ENCODE measurements at regions not wholly inside any gene's neighbourhood (a gene's known extent, or its start where the extent isn't known, plus 50 kb on each side); places are given as distances from the start of the nearest gene placed in this dataset.

DNA sequence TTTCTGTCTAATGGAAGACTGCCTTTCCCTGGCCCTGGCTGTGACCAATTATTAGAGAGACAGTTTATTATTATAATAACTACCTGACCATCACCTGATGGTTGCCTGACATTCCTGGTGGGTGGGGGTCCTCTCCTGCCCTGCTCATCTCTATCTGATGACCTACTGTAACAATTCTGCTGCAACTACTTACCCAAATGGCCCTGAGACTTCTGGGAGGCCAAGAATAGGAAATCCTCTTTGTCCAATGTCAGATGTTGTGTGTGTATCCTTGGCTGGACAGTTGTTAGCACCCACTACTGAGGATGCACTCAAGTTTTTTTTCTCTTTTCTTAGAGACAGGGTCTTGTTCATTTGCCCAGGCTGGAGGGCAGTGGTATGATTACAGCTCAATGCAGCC, 110.3 kb downstream of the DDX1 start:
- DNase-seq (ENCODE audit: low spot score) = no peak

DNA sequence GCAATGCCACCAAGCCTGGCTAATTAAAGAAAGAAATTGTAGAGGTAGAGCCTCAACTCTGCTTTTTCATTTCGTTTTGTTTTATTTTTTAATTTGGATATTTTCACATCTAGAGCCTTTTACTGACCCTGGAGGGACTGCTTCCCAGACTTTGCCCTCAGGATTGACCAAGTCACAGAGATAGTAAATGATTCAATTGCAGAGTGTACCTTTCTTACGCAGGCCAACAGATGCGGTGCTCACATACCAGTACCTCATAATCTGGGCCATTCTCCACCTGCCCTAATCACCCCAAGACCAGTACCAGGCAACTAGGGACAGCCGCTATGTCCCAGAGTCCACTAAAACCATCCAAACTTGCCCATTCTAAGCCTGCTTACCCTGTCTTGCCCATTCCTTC, 110.8 kb downstream of the DDX1 start:
- DNase-seq (ENCODE audit: low spot score) = no peak

- DNase-seq (ENCODE audit: low spot score) = no peak
Observed at GRCh38 chr2:15703365-15703869, 111.7 kb downstream of the DDX1 start.

DNA sequence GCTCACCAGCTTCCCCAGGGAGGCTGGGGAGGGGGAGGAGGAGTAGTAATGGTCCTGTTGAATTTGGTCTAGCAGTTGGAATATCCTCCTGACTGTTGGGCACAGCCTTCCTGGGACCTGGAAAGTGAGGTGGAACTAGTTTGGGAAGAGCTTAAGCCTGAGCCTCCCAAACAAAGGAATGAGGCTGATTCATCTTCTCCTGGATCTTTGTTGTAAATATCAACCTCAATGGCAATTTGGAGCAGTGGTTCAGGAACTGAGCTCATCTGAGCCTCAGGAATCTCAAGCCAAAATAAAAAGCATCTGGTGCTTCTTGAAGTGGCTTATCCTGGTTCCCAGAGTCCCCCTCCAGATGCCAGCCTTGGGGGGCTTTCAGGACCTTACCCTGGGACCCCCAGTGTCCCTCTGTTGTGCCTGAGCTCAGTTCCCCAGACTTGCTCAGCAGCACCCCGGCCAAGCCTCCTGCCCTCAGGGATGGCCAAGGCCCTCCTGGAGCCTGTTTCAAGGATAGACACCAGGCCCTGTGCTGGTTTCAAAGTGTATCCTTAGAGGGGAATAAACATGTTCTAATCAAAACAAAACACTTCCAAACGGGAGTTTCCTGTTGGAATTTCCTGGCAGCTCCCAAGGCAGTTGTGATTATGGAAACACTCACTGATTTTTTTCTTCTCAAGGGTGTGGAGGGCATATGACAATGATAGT, 112.6 kb downstream of the DDX1 start:
- no peak for DNase-seq (ENCODE audit: low spot score)

DNA sequence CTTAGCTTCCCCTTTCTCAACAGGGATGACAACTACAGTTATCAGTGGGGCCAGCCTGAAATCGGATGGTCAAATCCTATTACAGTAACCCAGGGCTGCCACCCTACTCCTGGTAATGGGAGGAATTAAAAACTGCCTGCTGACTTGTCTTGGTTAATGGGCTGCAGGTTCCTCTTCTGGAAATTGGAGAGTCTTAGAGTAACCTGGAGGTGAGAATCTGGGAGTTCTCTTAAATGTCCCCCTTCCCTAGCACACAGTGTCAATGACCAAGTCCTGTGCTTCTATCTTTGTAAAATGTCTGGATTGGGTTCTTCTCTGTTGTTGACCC, 113.1 kb downstream of the DDX1 start:
- no peak for DNase-seq (ENCODE audit: low spot score)

DNA sequence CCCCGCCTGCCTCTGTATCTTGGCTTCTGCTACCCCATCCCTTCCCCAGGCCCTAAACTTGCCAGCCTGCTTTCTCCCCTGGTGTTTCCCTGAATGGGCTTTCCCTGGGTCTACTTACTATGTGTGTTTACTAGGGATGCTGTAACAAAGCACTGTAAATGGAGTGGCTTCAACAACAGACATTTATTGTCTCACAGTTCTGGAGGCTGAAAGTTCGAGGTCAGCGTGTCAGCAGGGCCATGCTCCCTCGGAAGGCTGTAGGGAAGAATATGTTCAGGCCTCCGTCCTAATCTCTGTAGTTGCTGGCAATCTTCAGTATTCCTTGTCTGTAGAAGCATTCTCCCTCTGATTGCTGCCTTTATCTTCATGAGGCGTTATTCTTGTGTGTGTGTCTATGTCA, 113.6 kb downstream of the DDX1 start:
- no peak for DNase-seq (ENCODE audit: low spot score)

DNA sequence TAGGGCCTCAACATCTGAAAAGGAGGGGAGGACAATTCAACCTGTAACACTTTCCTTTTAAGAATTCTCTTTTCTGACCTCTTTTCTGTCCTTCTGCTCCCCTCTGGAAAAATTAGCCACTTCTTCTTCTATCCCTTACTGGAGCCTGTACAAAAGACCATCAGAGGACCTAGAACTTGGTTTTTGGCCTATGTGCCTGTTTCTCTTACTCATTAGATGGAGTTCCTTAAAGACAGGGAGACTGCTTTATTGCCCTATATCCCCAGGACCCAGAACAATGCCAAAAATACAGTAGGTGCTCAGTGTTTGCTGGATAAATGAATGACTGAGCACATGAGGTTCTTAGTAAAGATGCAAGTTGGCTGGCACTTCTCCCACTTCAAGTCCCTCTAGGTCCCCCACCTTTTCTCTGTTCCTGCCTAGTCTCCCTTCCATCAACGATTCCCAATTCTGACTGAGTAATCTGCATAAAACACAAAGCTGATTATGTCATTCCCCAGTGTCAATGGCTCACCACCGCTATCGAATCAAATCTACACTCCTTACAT, 114.2 kb downstream of the DDX1 start:
- DNase-seq (ENCODE audit: low spot score) = no peak

- DNase-seq (ENCODE audit: low spot score) = no peak
Observed at GRCh38 chr2:15706424-15706823, 114.8 kb downstream of the DDX1 start.

- DNase-seq (ENCODE audit: low spot score) = no peak
Observed at GRCh38 chr2:15706986-15707632, 115.4 kb downstream of the DDX1 start.

DNA sequence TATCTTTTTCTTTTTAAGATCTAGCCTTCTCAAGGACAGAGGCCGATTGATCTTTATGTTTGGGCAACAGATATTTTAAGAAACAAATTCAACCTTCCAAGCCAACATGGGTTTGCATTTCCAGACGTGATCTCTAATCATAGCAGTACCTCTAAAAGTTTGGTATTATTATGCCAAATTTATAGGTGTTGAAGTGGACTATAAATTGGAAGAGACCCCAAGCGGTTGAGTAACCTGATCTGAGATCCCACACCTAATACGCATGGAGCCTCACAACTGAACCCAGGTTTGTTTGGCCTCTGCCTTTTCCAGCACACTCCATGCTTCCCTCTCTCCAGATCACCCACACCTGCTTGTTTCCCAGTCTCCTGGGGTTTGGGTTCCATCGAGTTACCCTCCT, 116.5 kb downstream of the DDX1 start:
- DNase-seq (ENCODE audit: low spot score) = no peak

GRCh38 chr2:15708865-15709820, 117.5 kb downstream of the DDX1 start:
- no peak for DNase-seq (ENCODE audit: low spot score)

DNA sequence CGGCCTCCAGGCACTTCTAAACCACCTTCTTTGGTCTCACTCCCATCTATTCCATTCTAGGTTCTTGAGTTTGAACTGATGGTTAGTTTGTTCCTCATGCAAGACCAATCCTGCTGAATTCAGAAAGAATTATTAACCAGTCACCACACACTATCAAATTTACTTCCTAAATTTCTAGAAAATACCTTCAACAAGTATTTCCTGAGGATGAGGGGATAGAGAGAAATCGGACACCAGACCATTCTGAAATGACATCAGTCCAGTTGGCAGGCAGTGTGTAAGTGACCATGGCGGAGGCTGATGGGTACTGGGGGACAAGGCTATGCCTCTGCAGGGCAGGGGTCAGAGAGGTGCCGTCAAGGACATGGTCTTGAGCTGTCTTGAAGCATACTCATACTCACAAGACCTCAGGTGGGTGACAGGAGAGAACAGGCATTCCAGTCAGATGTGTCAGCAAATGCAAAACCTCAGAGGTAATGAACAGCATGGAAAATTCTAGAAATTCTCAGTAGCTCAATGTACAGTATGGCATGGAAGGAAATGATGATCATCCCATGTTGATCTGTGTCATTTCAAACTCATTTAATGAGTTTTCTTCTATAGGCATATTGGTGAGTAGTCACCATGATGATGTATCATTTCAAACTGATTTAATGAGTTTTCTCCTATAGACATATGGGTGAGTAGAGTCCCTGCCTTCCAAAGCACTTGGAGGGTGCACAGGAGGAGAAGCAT, 119.6 kb downstream of the DDX1 start:
- no peak for DNase-seq (ENCODE audit: low spot score)

GRCh38 chr2:15712551-15713342, 121.1 kb downstream of the DDX1 start:
- no peak for DNase-seq (ENCODE audit: low spot score)

DNA sequence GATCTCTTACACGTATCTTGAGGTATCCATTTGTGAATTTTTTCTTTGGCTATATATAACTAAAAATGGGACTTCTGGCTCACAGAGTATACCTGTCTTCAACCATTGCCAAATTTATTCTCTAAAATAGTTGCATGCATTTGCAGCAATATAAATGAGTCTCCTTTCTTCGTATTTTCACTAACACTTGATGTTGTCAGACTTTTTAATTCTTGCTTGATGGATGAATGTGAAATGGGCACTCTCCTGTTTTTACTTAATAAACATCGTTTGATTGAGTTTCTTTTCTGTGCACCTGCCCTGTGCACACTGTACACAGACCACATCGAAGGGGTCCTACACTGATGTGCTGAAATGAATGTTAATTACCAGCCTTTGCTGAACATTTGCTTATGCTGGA, 121.8 kb downstream of the DDX1 start:
- no peak for DNase-seq (ENCODE audit: low spot score)

- DNase-seq (ENCODE audit: low spot score) = no peak
Observed at GRCh38 chr2:15714002-15714401, 122.3 kb downstream of the DDX1 start.

DNA sequence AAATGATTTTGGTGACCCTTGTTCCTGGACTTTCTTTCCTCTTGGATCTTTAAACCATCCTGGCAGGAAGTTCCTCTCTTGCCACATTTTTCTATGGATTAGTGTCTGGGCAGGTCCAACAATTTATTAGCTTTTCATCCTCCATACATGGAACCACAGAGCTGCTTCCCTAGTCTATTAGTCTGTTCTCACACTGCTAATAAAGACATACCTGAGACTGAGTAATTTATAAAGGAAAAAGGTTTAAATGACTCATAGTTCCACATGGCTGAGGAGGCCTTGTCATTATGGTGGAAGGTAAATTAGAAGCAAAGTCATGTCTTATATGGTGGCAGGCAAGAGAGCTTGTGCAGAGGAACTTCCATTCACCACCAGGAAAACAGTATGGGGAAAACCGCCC, 122.9 kb downstream of the DDX1 start:
- DNase-seq (ENCODE audit: low spot score) = no peak

GRCh38 chr2:15715596-15715995, 123.9 kb downstream of the DDX1 start:
- DNase-seq (ENCODE audit: low spot score) = no peak

DNA sequence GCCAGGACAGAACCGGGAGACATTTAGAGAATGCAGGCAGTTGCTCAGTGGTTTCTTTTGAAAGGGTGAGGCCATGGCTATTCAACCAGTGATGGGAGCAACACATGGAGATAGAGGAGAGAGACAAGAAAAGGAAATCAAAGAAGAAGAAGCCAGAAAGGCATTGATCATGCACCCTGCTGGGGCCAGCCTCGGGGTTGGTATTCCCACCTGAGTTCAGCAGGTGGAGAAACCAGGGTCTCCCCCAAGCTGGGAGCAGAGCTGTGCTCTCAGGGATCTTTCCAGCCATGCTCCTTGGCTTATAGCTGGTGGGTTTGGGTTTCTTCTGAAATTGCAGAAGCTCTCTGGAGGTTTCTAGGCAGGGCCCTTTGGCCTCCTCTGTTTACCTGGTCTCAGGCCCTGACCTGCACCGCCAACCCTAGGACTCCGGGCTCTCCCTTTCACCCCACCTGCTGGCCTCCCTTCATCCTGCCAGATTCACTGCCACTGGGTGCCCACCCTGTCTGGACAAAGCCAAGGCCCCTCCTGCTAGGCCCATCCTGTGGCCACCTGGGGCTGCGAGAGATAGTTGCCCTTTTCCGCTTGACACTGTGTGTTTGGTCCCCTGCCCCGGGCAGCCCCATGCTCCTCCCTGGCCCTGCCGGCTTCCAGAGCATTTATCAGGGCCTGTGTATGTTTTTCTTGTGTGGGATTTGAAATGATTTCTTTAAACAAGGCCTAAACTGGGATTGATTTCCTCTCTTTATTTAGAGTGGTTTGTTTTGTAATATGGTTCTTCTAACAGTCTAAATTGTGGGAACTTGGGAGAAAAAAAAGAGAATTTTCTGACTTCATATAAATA, 126.7 kb downstream of the DDX1 start:
- no peak for DNase-seq (ENCODE audit: low spot score)

GRCh38 chr2:15718944-15719323, 127.3 kb downstream of the DDX1 start:
- DNase-seq (ENCODE audit: low spot score) = no peak

All from GM03348 (cell line).